ENCODE measurements at regions not wholly inside any gene's neighbourhood (a gene's known extent, or its start where the extent isn't known, plus 50 kb on each side); places are given as distances from the start of the nearest gene placed in this dataset.

- peak overlapping the region; percentile 51; the same call in 1 of the 2 replicates for H2AFZ ChIP-seq (ENCODE audit: low read length)
- H3K27ac ChIP-seq (ENCODE audit: low read length): peak overlapping the region; percentile 10; the same call in 1 of the 2 replicates
- H3K9ac ChIP-seq (ENCODE audit: low read length): no peak overlapping the region; the same call in 1 of the 2 replicates
- H3K27me3 ChIP-seq (replicated peaks; ENCODE audit: insufficient read depth, low read length): no peaks in the 10 kb centered on the region
- H3K79me2 ChIP-seq (ENCODE audit: low read length): no peaks in the 10 kb centered on the region
- H3K9me2 ChIP-seq (replicated peaks; ENCODE audit: insufficient read depth, low read length): no peaks in the 10 kb centered on the region
- H3K36me3 ChIP-seq (replicated peaks; ENCODE audit: insufficient read depth, low read length): no peaks in the 10 kb centered on the region
- no peaks in the 10 kb centered on the region for H3F3A ChIP-seq (ENCODE audit: insufficient read depth, low read length)
- peaks cover 8% of the 10 kb centered on the region; the same call in 1 of the 2 replicates for H3K4me1 ChIP-seq (ENCODE audit: low read length)
- no peaks in the 10 kb centered on the region for H4K20me1 ChIP-seq (ENCODE audit: insufficient read depth, low read length)
- DNase-seq: peak; percentile 74
- peak overlapping the region; percentile 51 for H3K4me2 ChIP-seq (ENCODE audit: low read depth, low read length)
- peak overlapping the region; percentile 52 for H3K4me3 ChIP-seq (ENCODE audit: low read length)
- no peak for TF ChIP-seq EZH2phosphoT487 (IDR thresholded peaks at IDR 0.05; ENCODE audit: low read length)
- TF ChIP-seq, protein P1, sequence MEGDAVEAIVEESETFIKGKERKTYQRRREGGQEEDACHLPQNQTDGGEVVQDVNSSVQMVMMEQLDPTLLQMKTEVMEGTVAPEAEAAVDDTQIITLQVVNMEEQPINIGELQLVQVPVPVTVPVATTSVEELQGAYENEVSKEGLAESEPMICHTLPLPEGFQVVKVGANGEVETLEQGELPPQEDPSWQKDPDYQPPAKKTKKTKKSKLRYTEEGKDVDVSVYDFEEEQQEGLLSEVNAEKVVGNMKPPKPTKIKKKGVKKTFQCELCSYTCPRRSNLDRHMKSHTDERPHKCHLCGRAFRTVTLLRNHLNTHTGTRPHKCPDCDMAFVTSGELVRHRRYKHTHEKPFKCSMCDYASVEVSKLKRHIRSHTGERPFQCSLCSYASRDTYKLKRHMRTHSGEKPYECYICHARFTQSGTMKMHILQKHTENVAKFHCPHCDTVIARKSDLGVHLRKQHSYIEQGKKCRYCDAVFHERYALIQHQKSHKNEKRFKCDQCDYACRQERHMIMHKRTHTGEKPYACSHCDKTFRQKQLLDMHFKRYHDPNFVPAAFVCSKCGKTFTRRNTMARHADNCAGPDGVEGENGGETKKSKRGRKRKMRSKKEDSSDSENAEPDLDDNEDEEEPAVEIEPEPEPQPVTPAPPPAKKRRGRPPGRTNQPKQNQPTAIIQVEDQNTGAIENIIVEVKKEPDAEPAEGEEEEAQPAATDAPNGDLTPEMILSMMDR (IDR thresholded peaks at IDR 0.05; ENCODE audit: low read length): peak; percentile 99
- H3K9me3 ChIP-seq (replicated peaks; ENCODE audit: insufficient read depth, low read length): no peaks in the 10 kb centered on the region
These were observed 262.0 kb upstream of the UMPS start for GRCh38 chr3:124467980-124468902.

DNA sequence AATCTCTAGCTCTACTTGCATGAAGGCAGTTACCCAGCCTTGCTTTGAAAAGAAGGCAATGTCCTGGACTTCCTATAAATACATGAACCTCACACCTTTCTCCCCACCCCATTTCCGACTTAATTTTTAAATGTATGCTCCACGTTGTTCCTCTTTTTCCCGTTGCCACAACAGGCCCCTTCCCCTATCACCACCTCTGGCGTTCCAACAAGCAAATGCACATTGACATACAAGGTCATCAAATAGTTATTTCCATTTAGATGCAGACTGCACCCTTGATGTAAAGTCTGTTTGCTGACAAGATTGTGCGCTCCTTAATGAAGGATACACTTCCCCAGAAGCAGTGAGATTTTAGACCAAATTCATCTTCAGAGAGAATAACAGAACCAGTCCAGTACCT is 260.7 kb upstream of the UMPS start:
- Histone ChIP-seq H3K9me2 (replicated peaks; ENCODE audit: insufficient read depth, low read length) (no peaks in the 10 kb centered on the region), H4K20me1 (ENCODE audit: insufficient read depth, low read length) (no peaks in the 10 kb centered on the region), H3K27ac (ENCODE audit: low read length) (no peak overlapping the region), H2AFZ (ENCODE audit: low read length) (no peak overlapping the region), H3K4me2 (ENCODE audit: low read depth, low read length) (no peak overlapping the region), H3K9me3 (replicated peaks; ENCODE audit: insufficient read depth, low read length) (no peaks in the 10 kb centered on the region), H3K4me1 (ENCODE audit: low read length) (peaks cover 8% of the 10 kb centered on the region; the same call in 1 of the 2 replicates), H3K27me3 (replicated peaks; ENCODE audit: insufficient read depth, low read length) (no peaks in the 10 kb centered on the region), H3K79me2 (ENCODE audit: low read length) (no peaks in the 10 kb centered on the region), H3F3A (ENCODE audit: insufficient read depth, low read length) (no peaks in the 10 kb centered on the region), H3K36me3 (replicated peaks; ENCODE audit: insufficient read depth, low read length) (no peaks in the 10 kb centered on the region), H3K4me3 (ENCODE audit: low read length) (no peak overlapping the region), H3K9ac (ENCODE audit: low read length) (no peak overlapping the region)
- TF ChIP-seq EZH2 (optimal IDR thresholded peaks at IDR 0.05; ENCODE audit: low read depth, low read length) (no peak), EZH2phosphoT487 (IDR thresholded peaks at IDR 0.05; ENCODE audit: low read length) (no peak)
- TF ChIP-seq, protein P1 (IDR thresholded peaks at IDR 0.05; ENCODE audit: low read length): no peak
- no peak for DNase-seq

GRCh38 chr3:124478830-124479229 is 251.4 kb upstream of the UMPS start:
- H3K27me3 ChIP-seq (replicated peaks; ENCODE audit: insufficient read depth, low read length): no peaks in the 10 kb centered on the region

More at GRCh38 chr3:124478830-124479229, 251.4 kb upstream of the UMPS start:
- Histone ChIP-seq H3K79me2 (ENCODE audit: low read length) (no peaks in the 10 kb centered on the region), H3K27ac (ENCODE audit: low read length) (no peak overlapping the region), H4K20me1 (ENCODE audit: insufficient read depth, low read length) (no peaks in the 10 kb centered on the region), H3K4me3 (ENCODE audit: low read length) (no peak overlapping the region), H3K9me3 (replicated peaks; ENCODE audit: insufficient read depth, low read length) (no peaks in the 10 kb centered on the region), H3K9me2 (replicated peaks; ENCODE audit: insufficient read depth, low read length) (no peaks in the 10 kb centered on the region), H2AFZ (ENCODE audit: low read length) (no peak overlapping the region), H3F3A (ENCODE audit: insufficient read depth, low read length) (no peaks in the 10 kb centered on the region), H3K4me1 (ENCODE audit: low read length) (no peaks in the 10 kb centered on the region), H3K9ac (ENCODE audit: low read length) (no peak overlapping the region), H3K4me2 (ENCODE audit: low read depth, low read length) (no peak overlapping the region), H3K36me3 (replicated peaks; ENCODE audit: insufficient read depth, low read length) (no peaks in the 10 kb centered on the region)
- TF ChIP-seq, protein P1 (IDR thresholded peaks at IDR 0.05; ENCODE audit: low read length): no peak
- TF ChIP-seq EZH2phosphoT487 (IDR thresholded peaks at IDR 0.05; ENCODE audit: low read length) (no peak), EZH2 (optimal IDR thresholded peaks at IDR 0.05; ENCODE audit: low read depth, low read length) (no peak)
- DNase-seq: no peak
